ENCODE measurements at regions not wholly inside any gene's neighbourhood (a gene's known extent, or its start where the extent isn't known, plus 50 kb on each side); places are given as distances from the start of the nearest gene placed in this dataset.

DNA sequence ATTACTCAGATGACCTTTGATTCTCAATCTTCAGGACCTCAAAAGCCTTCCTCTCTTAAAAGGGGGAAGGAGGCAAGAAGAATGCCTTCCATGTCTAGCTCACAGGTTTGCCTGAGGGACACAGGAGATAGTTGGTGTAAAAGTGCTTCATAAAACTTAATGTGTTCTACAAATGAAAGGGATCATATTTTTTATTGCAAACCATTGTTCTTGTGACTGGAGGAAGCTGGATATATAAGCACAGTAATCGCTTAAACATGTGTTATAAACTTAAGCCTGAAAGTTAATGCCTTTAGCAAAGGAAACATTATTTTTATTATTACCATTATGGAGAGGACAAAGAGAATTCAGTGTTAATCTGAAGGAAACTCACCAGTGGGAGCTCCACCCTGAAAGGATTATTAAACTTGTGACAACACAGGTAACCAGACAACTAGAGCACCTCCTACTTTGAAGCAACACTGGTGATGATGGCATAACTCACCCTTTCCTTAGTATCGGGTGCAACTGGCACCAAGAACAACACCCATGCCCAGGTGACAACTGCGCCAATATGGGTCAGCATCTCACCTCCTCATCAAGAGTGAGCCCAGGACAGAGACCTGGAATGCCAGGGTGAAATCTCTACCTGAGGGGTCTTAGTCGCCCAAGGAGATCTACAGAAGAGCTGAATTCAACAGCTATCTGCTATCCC lies 288.7 kb upstream of the PRDM1 start:
- Histone ChIP-seq H3K9ac (ENCODE audit: low read length) (no peak overlapping the region), H2AFZ (ENCODE audit: low read depth, low read length, severe bottlenecking) (no peak overlapping the region), H4K20me1 (ENCODE audit: low read depth, low read length) (no peaks in the 10 kb centered on the region), H3K4me2 (ENCODE audit: low read depth, low read length, poor library complexity, severe bottlenecking) (no peak overlapping the region), H3K9me3 (ENCODE audit: insufficient read depth, low read length) (no peaks in the 10 kb centered on the region), H3K9me2 (replicated peaks; ENCODE audit: insufficient read depth, low read length) (no peaks in the 10 kb centered on the region), H3K36me3 (ENCODE audit: low read length) (no peaks in the 10 kb centered on the region), H3K4me3 (ENCODE audit: insufficient read depth, low read length, poor library complexity, severe bottlenecking) (no peak overlapping the region), H3F3A (ENCODE audit: insufficient read depth) (no peaks in the 10 kb centered on the region), H3K27ac (ENCODE audit: low read depth, low read length) (no peak overlapping the region), H3K27me3 (ENCODE audit: low read length) (no peaks in the 10 kb centered on the region), H3K79me2 (ENCODE audit: insufficient read depth, low read length) (no peaks in the 10 kb centered on the region)
- TF ChIP-seq EZH2phosphoT487 (conservative IDR thresholded peaks at IDR 0.05; ENCODE audit: low read length), result no peak
- TF ChIP-seq, protein P1, sequence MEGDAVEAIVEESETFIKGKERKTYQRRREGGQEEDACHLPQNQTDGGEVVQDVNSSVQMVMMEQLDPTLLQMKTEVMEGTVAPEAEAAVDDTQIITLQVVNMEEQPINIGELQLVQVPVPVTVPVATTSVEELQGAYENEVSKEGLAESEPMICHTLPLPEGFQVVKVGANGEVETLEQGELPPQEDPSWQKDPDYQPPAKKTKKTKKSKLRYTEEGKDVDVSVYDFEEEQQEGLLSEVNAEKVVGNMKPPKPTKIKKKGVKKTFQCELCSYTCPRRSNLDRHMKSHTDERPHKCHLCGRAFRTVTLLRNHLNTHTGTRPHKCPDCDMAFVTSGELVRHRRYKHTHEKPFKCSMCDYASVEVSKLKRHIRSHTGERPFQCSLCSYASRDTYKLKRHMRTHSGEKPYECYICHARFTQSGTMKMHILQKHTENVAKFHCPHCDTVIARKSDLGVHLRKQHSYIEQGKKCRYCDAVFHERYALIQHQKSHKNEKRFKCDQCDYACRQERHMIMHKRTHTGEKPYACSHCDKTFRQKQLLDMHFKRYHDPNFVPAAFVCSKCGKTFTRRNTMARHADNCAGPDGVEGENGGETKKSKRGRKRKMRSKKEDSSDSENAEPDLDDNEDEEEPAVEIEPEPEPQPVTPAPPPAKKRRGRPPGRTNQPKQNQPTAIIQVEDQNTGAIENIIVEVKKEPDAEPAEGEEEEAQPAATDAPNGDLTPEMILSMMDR (IDR thresholded peaks at IDR 0.05; ENCODE audit: insufficient read depth, low read length, poor library complexity, severe bottlenecking), result no peak

DNA sequence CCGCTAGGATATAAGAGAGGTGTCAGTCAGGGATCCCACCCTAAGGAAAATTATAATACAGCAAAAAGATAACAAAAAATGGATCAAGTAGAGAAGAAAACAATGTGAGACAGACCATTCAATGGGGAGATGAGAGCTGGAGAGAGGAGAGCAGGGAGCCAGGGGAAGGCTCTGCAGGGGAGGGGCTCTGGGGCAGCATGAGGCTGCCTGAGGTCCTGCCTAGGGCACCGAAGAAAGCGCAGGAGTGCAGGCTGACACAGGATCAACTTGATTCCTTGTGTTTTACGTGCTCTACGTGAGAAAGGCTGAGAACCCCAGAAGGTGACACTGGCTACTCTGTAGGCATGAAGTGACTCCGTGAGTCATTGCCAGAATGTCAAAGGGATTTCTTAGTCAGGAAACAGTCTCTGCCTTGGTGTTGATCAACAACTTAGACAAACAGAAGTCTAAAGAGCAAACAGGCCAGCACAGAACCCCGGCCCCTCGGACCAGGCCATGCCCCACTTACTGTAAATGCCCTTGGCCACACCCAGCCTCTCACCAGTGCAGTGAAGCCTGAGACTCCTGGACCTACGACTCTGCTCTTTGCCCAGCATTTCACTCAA lies 290.1 kb upstream of the PRDM1 start:
- Histone ChIP-seq H3F3A (ENCODE audit: insufficient read depth) (no peaks in the 10 kb centered on the region), H4K20me1 (ENCODE audit: low read depth, low read length) (no peaks in the 10 kb centered on the region), H3K4me3 (ENCODE audit: insufficient read depth, low read length, poor library complexity, severe bottlenecking) (no peak overlapping the region), H2AFZ (ENCODE audit: low read depth, low read length, severe bottlenecking) (no peak overlapping the region), H3K4me2 (ENCODE audit: low read depth, low read length, poor library complexity, severe bottlenecking) (no peak overlapping the region), H3K9me2 (replicated peaks; ENCODE audit: insufficient read depth, low read length) (no peaks in the 10 kb centered on the region), H3K27ac (ENCODE audit: low read depth, low read length) (no peak overlapping the region), H3K36me3 (ENCODE audit: low read length) (no peaks in the 10 kb centered on the region), H3K79me2 (ENCODE audit: insufficient read depth, low read length) (no peaks in the 10 kb centered on the region), H3K27me3 (ENCODE audit: low read length) (no peaks in the 10 kb centered on the region), H3K9me3 (ENCODE audit: insufficient read depth, low read length) (no peaks in the 10 kb centered on the region), H3K9ac (ENCODE audit: low read length) (no peak overlapping the region)
- TF ChIP-seq, protein P1 (IDR thresholded peaks at IDR 0.05; ENCODE audit: insufficient read depth, low read length, poor library complexity, severe bottlenecking), result no peak
- TF ChIP-seq EZH2phosphoT487 (conservative IDR thresholded peaks at IDR 0.05; ENCODE audit: low read length), result no peak

DNA sequence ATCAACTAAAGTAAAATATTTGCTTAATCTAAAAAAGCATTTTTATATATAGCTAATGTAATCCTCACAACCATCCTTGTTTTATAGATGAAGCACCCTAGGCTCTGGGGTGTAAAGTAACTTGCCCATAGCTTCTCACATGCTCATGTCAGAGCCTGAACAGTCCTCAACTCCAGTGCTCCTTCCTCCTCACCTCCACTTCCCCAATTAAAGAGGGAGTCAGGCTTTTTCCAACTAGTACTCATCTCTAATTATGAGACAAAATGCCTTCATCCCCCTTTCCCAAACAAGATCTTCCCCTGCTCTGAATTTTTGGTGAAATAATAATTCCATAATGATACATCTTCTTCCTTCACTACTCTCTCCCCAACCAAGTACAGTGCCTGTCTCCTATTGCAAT lies 290.8 kb upstream of the PRDM1 start:
- no peak overlapping the region for H3K4me2 ChIP-seq (ENCODE audit: low read depth, low read length, poor library complexity, severe bottlenecking)
- no peaks in the 10 kb centered on the region for H3K79me2 ChIP-seq (ENCODE audit: insufficient read depth, low read length)
- TF ChIP-seq EZH2phosphoT487 (conservative IDR thresholded peaks at IDR 0.05; ENCODE audit: low read length), result no peak
- TF ChIP-seq, protein P1 (IDR thresholded peaks at IDR 0.05; ENCODE audit: insufficient read depth, low read length, poor library complexity, severe bottlenecking), result no peak
- H3K27me3 ChIP-seq (ENCODE audit: low read length), result no peaks in the 10 kb centered on the region
- no peak overlapping the region for H3K4me3 ChIP-seq (ENCODE audit: insufficient read depth, low read length, poor library complexity, severe bottlenecking)
- no peaks in the 10 kb centered on the region for H4K20me1 ChIP-seq (ENCODE audit: low read depth, low read length)
- no peak overlapping the region for H3K9ac ChIP-seq (ENCODE audit: low read length)
- no peaks in the 10 kb centered on the region for H3K36me3 ChIP-seq (ENCODE audit: low read length)
- H3K27ac ChIP-seq (ENCODE audit: low read depth, low read length), result no peak overlapping the region
- H2AFZ ChIP-seq (ENCODE audit: low read depth, low read length, severe bottlenecking), result no peak overlapping the region
- no peaks in the 10 kb centered on the region for H3F3A ChIP-seq (ENCODE audit: insufficient read depth)
- H3K9me2 ChIP-seq (replicated peaks; ENCODE audit: insufficient read depth, low read length), result no peaks in the 10 kb centered on the region
- H3K9me3 ChIP-seq (ENCODE audit: insufficient read depth, low read length), result no peaks in the 10 kb centered on the region
